22Rv1 (cell line): ENCODE measurements at regions not wholly inside any gene's neighbourhood (a gene's known extent, or its start where the extent isn't known, plus 50 kb on each side); places are given as distances from the start of the nearest gene placed in this dataset.

Experiments used
- ZFX ChIP-seq: fragments of 450-650 bp; IDR thresholded peaks from 2 replicates; pipeline ENCODE4 v1.6.1; 2017; ENCODE audit warnings: antibody characterized with exemption, borderline replicate concordance
- TF ChIP-seq, protein P1 (sequence below): fragments of 450-650 bp; IDR thresholded peaks from 2 replicates; pipeline ENCODE4 v1.5.1; 2017; ENCODE audit warnings: mild to moderate bottlenecking

DNA sequence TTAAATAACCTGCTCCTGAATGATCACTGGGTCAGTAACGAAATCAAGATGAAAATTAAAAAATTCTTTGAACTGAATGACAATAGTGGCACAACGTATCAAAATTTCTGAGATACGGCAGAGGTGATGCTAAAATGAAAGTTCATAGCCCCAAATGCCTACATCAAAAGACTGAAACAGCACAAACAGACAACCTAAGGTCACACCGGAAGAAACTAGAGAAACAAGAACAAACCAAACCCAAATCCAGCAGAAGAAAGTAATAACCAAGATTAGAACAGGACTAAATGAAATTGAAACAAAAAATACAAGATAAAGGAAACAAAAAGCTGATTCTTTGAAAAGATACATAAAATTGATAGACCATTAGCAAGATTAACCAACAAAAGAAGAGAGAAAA, 324.1 kb downstream of the RBM26 start:
- TF ChIP-seq, protein P1, sequence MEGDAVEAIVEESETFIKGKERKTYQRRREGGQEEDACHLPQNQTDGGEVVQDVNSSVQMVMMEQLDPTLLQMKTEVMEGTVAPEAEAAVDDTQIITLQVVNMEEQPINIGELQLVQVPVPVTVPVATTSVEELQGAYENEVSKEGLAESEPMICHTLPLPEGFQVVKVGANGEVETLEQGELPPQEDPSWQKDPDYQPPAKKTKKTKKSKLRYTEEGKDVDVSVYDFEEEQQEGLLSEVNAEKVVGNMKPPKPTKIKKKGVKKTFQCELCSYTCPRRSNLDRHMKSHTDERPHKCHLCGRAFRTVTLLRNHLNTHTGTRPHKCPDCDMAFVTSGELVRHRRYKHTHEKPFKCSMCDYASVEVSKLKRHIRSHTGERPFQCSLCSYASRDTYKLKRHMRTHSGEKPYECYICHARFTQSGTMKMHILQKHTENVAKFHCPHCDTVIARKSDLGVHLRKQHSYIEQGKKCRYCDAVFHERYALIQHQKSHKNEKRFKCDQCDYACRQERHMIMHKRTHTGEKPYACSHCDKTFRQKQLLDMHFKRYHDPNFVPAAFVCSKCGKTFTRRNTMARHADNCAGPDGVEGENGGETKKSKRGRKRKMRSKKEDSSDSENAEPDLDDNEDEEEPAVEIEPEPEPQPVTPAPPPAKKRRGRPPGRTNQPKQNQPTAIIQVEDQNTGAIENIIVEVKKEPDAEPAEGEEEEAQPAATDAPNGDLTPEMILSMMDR = no peak
- TF ChIP-seq ZFX = no peak
